Immature natural killer cell (primary cell): ENCODE measurements at regions not wholly inside any gene's neighbourhood (a gene's known extent, or its start where the extent isn't known, plus 50 kb on each side); places are given as distances from the start of the nearest gene placed in this dataset.

Experiments used
- DNase-seq, 3 donors: peaks; one replicate each; pipeline ENCODE4 v3.0.0; 2022; ENCODE audit warnings: mixed read lengths in 1 of 3
- H3K27ac Mint-ChIP-seq, 6 donors: one replicate each; pipeline ENCODE4 v1.8.0; 2020; ENCODE audit warnings: mixed read lengths in 6 of 6, mild to moderate bottlenecking in 5 of 6, inconsistent platforms in 4 of 6, moderate library complexity in 3 of 6
- H3K27me3 Mint-ChIP-seq, 3 donors: one replicate each; pipeline ENCODE4 v1.8.0; 2020 to 2021; ENCODE audit warnings: low read depth in 3 of 3, mild to moderate bottlenecking in 3 of 3, mixed read lengths in 3 of 3, moderate library complexity in 3 of 3, inconsistent platforms in 1 of 3
- H3K36me3 Mint-ChIP-seq, 3 donors: one replicate each; pipeline ENCODE4 v1.8.0; 2020; ENCODE audit warnings: mixed read lengths in 3 of 3, inconsistent platforms in 2 of 3, mild to moderate bottlenecking in 2 of 3
- H3K4me1 Mint-ChIP-seq, 2 donors: one replicate each; pipeline ENCODE4 v1.8.0; 2020; ENCODE audit warnings: inconsistent platforms in 2 of 2, mild to moderate bottlenecking in 2 of 2, mixed read lengths in 2 of 2, moderate library complexity in 1 of 2
- H3K4me3 Mint-ChIP-seq, 5 donors: one replicate each; pipeline ENCODE4 v1.8.0; 2020; ENCODE audit warnings: mild to moderate bottlenecking in 5 of 5, mixed read lengths in 5 of 5, inconsistent platforms in 3 of 5, moderate library complexity in 3 of 5
- H3K9me3 Mint-ChIP-seq, 6 donors: one replicate each; pipeline ENCODE4 v1.8.0; 2020; ENCODE audit warnings: mild to moderate bottlenecking in 6 of 6, mixed read lengths in 6 of 6, inconsistent platforms in 4 of 6, moderate library complexity in 3 of 6

DNA sequence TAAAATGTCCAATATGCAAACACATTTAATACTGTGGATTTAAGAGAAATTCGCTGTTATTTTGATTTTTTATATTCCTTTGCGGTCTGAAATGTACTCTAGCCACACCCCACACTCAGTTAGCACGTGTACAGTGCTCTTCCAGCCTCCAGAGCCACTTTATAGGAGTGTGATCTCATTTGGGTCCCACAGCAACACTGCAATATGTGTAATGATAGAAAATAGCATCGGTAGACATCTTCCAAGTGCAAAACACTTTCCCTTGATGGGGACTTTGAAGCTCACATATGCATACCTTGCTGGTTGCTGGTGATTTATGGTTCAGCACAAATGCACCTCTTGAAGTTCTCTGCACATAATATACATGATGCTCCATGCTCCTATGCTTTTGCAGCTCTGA is 148.3 kb downstream of the GAS1 start:
- no peak overlapping the region for H3K27ac Mint-ChIP-seq
- H3K36me3 Mint-ChIP-seq, result no peaks in the 10 kb centered on the region
- H3K9me3 Mint-ChIP-seq, result no peaks in the 10 kb centered on the region
- no peak overlapping the region for H3K4me3 Mint-ChIP-seq
- no peak for DNase-seq
- peaks cover 1 to 6% (median 2%) of the 10 kb centered on the region in 3 donors for H3K27me3 Mint-ChIP-seq
- no peaks in the 10 kb centered on the region for H3K4me1 Mint-ChIP-seq

DNA sequence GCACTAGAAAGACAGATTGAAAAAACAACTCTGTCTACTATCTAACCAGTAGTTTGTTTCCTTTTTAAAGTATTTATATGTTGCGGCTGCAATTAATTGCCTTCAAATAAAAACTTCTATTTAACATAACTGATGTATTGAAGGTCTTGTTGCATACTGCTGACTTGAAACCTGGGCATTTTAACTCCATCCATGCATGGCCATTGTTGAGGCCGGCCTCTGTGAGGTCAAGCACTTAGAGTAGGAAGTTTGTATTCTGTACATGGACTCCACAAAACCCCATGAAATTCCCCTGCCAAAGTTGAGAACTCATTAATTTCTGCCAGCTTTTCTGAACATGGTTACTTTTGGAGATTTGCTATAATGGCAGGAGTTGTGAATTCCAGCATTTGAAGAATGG is 150.6 kb downstream of the GAS1 start:
- no peak for DNase-seq
- H3K4me3 Mint-ChIP-seq, result no peak overlapping the region
- H3K36me3 Mint-ChIP-seq, result no peaks in the 10 kb centered on the region
- H3K9me3 Mint-ChIP-seq, result peaks cover 0 to 2% (median 0%) of the 10 kb centered on the region in 6 donors
- peaks cover 2 to 6% (median 4%) of the 10 kb centered on the region in 3 donors for H3K27me3 Mint-ChIP-seq
- no peaks in the 10 kb centered on the region for H3K4me1 Mint-ChIP-seq
- H3K27ac Mint-ChIP-seq, result no peak overlapping the region

DNA sequence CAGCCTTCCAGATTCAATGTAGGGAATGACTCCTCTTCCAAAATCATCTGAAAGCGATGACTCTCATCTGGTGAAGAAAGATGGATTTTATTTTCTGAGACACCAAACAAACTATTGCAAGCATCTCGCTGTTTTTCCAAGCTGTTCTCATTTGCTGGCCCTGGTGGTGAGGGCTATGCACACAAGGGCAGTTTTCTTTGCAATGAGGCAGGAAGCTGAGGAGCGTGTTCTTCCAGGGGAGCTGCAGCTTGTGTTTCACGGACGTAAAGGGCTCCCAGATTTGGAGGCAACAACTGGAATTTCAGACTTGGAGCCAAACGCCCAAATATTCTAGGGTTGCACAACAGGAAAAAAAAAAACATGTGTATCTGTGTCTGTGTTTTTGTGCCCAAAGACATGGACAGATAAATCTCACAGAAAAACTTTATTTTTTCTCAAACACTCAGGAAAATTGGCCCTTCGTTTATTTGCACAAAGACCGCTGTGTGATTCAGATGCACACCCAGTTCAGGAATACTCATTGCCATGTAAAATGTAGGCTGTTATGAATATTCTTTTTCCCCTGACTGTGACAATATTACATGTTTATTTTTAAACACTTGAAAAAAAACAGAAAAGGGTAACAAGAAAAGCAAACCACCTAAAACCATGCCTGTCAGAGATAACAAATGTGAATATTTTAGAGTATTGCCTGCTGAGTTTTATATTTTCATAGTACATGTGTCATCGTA is 151.3 kb downstream of the GAS1 start:
- H3K4me1 Mint-ChIP-seq, result no peaks in the 10 kb centered on the region
- peaks cover 2 to 6% (median 4%) of the 10 kb centered on the region in 3 donors for H3K27me3 Mint-ChIP-seq
- H3K4me3 Mint-ChIP-seq, result no peak overlapping the region

DNA sequence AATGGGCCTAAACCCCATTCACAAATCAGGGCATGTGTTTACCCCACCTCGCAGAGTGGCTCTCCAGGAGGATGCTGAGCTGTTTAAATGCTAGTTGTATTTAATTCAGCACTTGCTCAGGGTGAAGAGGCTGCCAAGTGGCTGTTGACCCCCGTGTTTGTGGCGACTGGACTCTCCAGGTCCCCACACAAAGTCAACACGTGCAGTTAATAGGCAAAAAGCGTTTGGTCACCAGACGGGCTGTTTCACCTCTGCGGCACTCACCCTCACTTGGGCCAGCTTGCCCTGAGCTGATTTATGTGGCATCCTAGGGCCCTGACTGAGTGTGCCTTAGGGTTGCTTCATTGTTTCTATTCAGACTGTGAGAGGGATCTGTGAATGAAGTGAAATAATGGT is 152.3 kb downstream of the GAS1 start:
- Mint-ChIP-seq H3K9me3 (peaks cover 0 to 2% (median 0%) of the 10 kb centered on the region in 6 donors), H3K4me1 (no peaks in the 10 kb centered on the region), H3K27ac (no peak overlapping the region), H3K27me3 (peaks cover 2 to 6% (median 4%) of the 10 kb centered on the region in 3 donors), H3K4me3 (no peak overlapping the region), H3K36me3 (no peaks in the 10 kb centered on the region)
- no peak for DNase-seq

More for the DNA sequence above, 151.3 kb downstream of the GAS1 start:
- peaks cover 0 to 2% (median 0%) of the 10 kb centered on the region in 6 donors for H3K9me3 Mint-ChIP-seq
- H3K27ac Mint-ChIP-seq, result no peak overlapping the region
- DNase-seq, result no peak
- no peaks in the 10 kb centered on the region for H3K36me3 Mint-ChIP-seq

DNA sequence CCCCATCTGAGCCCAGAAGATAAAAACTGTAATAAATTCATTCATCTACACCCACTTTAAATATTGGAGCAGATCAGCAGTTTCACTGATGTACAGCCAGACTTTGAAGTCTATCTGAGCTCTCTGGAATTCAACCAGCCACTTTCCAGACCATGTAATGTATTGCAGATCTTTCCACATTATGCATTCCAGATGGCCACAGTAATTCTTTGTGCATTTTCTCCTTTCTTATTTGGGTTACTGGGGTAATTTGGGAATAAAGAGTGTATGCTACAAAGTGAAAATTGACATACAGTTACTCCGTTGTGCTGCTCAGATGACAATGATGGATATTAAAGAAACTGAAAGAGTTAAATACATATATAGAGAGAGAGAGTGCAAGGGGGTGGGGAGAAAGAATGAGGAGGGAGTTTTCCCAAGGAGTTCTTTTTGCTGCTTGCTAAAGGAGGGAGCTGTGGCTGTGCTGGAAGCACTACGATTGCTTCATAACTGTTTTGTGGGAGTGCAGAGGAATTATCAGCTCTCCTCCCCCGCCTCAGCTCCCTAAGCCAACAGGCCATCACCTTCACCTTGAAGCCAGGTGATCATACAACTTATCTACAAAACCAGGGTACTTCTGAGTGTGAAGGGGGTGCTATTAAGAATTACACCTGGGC is 152.8 kb downstream of the GAS1 start:
- DNase-seq, result no peak
- Mint-ChIP-seq H3K4me3 (no peak overlapping the region), H3K9me3 (peaks cover 0 to 2% (median 0%) of the 10 kb centered on the region in 6 donors), H3K4me1 (no peaks in the 10 kb centered on the region), H3K36me3 (no peaks in the 10 kb centered on the region), H3K27me3 (peaks cover 2 to 6% (median 4%) of the 10 kb centered on the region in 3 donors), H3K27ac (no peak overlapping the region)

DNA sequence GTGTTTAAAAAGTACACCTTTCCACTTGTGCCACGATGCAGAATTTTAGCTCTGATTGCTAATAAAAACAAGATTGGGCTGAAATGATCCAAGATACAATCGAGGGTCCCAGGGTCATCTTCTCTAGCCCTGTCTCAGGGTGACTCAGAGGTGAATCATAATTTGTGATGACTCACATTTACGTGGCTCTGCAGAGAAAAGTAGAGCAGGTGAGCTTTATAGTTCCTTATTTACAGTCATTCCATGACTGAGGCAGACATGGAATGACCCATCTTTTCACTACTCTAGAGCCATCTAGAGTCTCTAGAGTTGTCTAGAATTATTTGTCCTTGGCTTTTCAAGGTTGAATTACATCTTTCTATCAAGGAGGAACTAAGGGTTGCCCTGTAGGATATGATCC is 155.2 kb downstream of the GAS1 start:
- Mint-ChIP-seq H3K36me3 (no peaks in the 10 kb centered on the region), H3K4me1 (no peaks in the 10 kb centered on the region), H3K9me3 (peaks cover 0 to 2% (median 0%) of the 10 kb centered on the region in 6 donors), H3K27me3 (peaks cover 2 to 4% (median 4%) of the 10 kb centered on the region in 3 donors), H3K27ac (no peak overlapping the region), H3K4me3 (no peak overlapping the region)
- DNase-seq, result no peak

DNA sequence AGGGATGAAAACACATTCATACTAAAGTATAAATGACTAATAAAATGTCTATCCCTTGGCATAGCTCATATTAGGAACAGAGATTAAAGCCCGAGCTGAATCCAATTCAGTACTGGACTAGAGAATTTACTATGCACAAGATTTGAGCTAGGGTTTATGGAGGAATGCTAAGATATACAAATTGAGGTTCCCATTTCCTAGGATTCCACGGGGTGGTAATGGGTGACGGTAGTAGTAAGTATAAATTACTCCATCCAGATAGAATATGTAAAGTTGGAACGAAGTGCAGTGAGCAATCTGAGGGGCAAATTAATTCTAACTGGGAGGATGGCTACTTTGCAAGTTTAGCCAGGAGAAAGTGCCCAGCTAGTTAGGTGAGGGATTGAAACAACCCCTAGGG is 156.5 kb downstream of the GAS1 start:
- H3K27me3 Mint-ChIP-seq, result peaks cover 2 to 6% (median 3%) of the 10 kb centered on the region in 3 donors
- no peak for DNase-seq
- no peak overlapping the region for H3K27ac Mint-ChIP-seq
- no peak overlapping the region for H3K4me3 Mint-ChIP-seq
- no peaks in the 10 kb centered on the region for H3K36me3 Mint-ChIP-seq
- H3K4me1 Mint-ChIP-seq, result no peaks in the 10 kb centered on the region
- peaks cover 0 to 2% (median 0%) of the 10 kb centered on the region in 6 donors for H3K9me3 Mint-ChIP-seq

DNA sequence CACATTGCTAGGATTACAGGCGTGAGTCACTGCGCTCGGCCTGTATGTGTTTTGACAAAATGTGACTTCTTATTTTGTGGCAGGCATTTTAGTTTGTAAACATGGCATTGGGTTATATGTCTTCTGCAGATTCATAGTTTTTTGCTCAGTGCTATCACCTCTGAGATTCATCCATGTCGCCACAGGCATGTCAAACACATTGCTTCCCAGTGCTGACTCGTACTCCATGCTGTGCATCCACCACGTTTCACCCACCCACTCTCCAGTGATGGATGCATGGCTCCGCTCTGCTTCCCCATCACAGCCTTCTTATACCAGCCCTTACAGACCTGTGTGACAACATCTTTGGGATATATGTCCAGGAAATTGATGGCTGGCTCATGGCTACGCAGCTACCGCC is 158.8 kb downstream of the GAS1 start:
- DNase-seq, result no peak
- H3K4me3 Mint-ChIP-seq, result no peak overlapping the region
- H3K27me3 Mint-ChIP-seq, result peaks cover 0 to 7% (median 6%) of the 10 kb centered on the region in 3 donors
- no peaks in the 10 kb centered on the region for H3K4me1 Mint-ChIP-seq
- H3K9me3 Mint-ChIP-seq, result peaks cover 0 to under 1% (median 0%) of the 10 kb centered on the region in 6 donors
- H3K36me3 Mint-ChIP-seq, result no peaks in the 10 kb centered on the region
- no peak overlapping the region for H3K27ac Mint-ChIP-seq

DNA sequence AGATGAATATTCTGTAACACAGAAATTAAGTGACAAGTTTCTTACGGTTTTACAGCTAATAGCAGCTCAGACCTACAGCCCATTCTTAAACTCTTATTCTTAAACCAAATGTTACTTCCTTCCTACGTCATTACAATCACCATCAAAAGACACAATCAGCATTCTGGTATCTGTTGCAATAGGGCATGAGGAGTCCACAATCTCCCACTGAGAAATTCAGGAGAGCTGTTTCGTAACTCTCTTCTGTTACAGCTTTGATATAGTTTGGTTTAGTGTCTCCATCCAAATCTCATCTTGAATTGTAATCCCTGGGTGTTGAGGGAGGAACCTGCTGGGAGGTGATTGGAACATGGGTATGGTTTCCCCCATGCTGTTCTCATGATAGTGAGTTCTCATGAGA is 163.4 kb downstream of the GAS1 start:
- no peak for DNase-seq
- Mint-ChIP-seq H3K36me3 (no peaks in the 10 kb centered on the region), H3K27me3 (peaks cover 1 to 11% (median 5%) of the 10 kb centered on the region in 3 donors), H3K4me3 (no peak overlapping the region), H3K9me3 (no peaks in the 10 kb centered on the region), H3K27ac (no peak overlapping the region), H3K4me1 (no peaks in the 10 kb centered on the region)

DNA sequence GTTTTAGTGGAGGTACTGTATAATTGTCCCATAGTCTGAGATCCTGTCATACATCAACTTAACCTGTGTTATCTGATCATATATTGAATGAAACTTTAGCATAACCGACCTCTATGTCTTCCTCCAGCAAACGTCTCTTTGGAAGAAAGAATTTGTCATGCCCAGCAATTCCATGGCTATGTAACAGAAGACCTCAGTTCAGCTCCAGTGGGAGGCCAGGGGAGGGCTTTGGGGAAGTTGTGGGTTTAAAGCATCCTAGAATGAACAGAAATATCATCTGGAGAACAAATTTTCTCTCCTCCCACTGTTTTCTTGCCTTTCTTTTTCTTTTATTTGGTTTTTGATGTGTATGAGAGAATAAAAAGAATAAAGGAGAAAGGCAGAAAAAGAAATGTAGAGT is 164.5 kb downstream of the GAS1 start:
- H3K4me1 Mint-ChIP-seq, result no peaks in the 10 kb centered on the region
- no peaks in the 10 kb centered on the region for H3K36me3 Mint-ChIP-seq
- no peak overlapping the region for H3K4me3 Mint-ChIP-seq
- H3K27ac Mint-ChIP-seq, result no peak overlapping the region
- DNase-seq, result no peak
- H3K9me3 Mint-ChIP-seq, result no peaks in the 10 kb centered on the region
- peaks cover 1 to 11% (median 8%) of the 10 kb centered on the region in 3 donors for H3K27me3 Mint-ChIP-seq

DNA sequence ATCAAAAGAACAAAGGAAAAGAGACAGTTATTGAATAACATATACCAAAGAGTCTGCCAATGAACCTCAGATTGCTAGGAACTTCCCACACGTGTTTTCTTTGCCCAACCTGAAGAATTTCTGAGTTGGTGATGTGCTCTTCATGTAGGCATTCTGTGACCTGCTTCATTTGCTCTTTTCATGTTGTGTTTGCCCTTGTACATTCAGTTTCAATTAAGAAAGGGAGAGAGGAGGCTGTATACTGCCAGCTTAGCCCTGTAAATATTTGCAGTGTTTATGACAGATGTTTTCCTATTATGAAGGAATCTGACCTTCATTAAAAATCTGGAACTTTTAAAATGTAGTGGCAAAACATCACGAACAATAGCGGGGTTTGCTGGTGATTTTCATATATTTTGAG is 168.5 kb downstream of the GAS1 start:
- Mint-ChIP-seq H3K27ac (no peak overlapping the region), H3K36me3 (no peaks in the 10 kb centered on the region), H3K9me3 (no peaks in the 10 kb centered on the region), H3K27me3 (peaks cover 1 to 4% (median 4%) of the 10 kb centered on the region in 3 donors), H3K4me3 (no peak overlapping the region), H3K4me1 (no peaks in the 10 kb centered on the region)
- no peak for DNase-seq

DNA sequence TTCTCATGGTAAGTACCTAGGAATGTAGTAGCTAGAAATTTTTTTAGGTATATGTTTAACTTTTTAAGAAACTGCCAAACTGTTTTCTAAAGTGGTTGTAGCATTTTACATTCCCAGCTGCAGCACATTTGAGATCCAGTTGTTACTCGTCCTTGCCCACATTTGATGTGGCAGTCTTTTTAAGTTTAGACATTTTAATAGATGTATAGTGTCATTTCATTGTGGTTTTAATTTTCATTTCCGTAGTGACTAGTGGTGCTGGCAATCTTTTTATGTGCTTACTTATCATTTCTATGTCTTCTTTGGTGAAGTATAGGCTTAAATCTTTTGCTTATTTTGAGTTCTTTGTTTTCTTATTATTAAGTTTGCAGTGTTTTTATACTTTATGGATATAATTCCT is 171.6 kb downstream of the GAS1 start:
- H3K36me3 Mint-ChIP-seq, result no peaks in the 10 kb centered on the region
- peaks cover 0 to 3% (median 0%) of the 10 kb centered on the region in 3 donors for H3K27me3 Mint-ChIP-seq
- no peaks in the 10 kb centered on the region for H3K9me3 Mint-ChIP-seq
- H3K4me3 Mint-ChIP-seq, result no peak overlapping the region
- no peak overlapping the region for H3K27ac Mint-ChIP-seq
- H3K4me1 Mint-ChIP-seq, result no peaks in the 10 kb centered on the region
- DNase-seq, result no peak

DNA sequence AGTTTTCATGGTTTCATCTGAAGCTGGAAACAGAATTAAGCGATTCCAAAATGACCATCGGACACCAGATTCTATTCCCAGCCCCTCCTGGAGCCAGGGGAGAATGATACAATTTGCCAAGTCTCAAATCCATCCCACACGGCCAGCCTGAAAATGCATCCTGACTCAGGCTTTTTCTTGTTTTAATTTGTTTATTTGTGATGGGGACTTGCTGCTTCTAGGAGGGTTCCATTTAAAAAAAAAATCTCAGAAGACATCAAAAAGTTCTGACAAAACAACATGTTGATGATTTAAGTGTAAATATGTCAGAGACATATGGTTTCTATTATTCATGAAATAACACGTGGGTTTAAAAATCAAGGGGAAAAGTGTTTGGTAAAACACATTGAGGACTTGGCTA is 173.2 kb downstream of the GAS1 start:
- no peaks in the 10 kb centered on the region for H3K36me3 Mint-ChIP-seq
- no peak overlapping the region for H3K27ac Mint-ChIP-seq
- H3K4me1 Mint-ChIP-seq, result no peaks in the 10 kb centered on the region
- DNase-seq, result no peak
- peaks cover 0 to 3% (median 2%) of the 10 kb centered on the region in 3 donors for H3K27me3 Mint-ChIP-seq
- H3K4me3 Mint-ChIP-seq, result no peak overlapping the region
- no peaks in the 10 kb centered on the region for H3K9me3 Mint-ChIP-seq

DNA sequence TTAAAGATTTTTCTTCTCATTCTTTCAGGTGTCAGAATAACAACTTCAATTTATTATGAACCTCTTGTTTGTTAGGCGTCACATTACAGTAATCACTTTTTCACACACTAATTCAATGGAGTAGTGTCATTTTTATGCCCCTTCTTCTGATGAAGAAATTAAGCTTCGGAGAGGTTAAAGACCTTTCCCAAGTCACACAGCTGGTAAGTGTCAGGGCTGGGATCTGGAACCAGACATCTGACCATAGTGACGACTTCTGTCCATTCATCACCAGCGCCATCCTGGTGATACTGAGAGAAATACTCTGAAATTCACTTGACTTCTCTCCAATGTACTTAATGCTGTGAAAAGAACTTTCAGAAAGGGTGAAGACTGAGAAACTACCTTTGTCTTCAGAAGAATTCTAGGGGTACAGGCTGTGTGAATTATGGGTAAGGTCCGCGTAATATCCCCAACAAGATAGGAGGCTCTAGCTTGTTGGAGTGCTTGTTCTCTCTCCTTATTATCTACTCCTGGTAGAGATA is 173.8 kb downstream of the GAS1 start:
- H3K27ac Mint-ChIP-seq, result no peak overlapping the region
- H3K4me3 Mint-ChIP-seq, result no peak overlapping the region
- H3K9me3 Mint-ChIP-seq, result no peaks in the 10 kb centered on the region
- no peak for DNase-seq
- no peaks in the 10 kb centered on the region for H3K36me3 Mint-ChIP-seq
- no peaks in the 10 kb centered on the region for H3K4me1 Mint-ChIP-seq
- peaks cover 0 to 4% (median 2%) of the 10 kb centered on the region in 3 donors for H3K27me3 Mint-ChIP-seq
